OCI-LY7 (cell line): ENCODE measurements at regions not wholly inside any gene's neighbourhood (a gene's known extent, or its start where the extent isn't known, plus 50 kb on each side); places are given as distances from the start of the nearest gene placed in this dataset.

Experiments
- EZH2phosphoT487 ChIP-seq: fragments of 200-600 bp; sonication (generic); IDR thresholded peaks from 2 replicates; pipeline ENCODE4 v1.6.1; 2018; ENCODE audit warnings: low read depth, borderline replicate concordance, mild to moderate bottlenecking, mixed run types, antibody characterized with exemption, low read length, moderate library complexity, mixed read lengths
- TF ChIP-seq, protein P1 (sequence below): fragments of 200-600 bp; sonication (generic); conservative IDR thresholded peaks from 2 replicates; pipeline ENCODE4 v1.5.1; 2014; ENCODE audit warnings: mild to moderate bottlenecking, antibody characterized with exemption, low read length, moderate library complexity, mixed read lengths

DNA sequence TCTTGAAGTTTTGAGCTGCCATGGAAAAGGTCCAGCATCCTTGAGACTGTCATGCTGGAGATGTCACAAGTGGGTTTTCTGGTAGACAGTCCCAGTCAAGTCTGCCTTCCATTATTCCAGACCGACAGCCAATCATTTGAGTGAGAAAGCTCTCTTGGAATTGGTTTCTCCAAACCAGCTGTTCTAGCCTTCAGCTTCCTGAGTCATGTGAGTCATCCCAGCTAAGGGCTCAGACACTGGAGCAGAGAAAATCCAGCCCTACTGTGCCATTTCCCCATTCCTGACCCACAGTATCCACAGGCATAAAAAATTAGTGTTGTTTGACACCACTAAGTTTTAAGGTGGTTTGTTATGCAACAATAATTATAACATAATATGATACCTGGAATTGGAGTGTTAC lies 219.0 kb downstream of the ADRA2A start:
- TF ChIP-seq, protein P1, sequence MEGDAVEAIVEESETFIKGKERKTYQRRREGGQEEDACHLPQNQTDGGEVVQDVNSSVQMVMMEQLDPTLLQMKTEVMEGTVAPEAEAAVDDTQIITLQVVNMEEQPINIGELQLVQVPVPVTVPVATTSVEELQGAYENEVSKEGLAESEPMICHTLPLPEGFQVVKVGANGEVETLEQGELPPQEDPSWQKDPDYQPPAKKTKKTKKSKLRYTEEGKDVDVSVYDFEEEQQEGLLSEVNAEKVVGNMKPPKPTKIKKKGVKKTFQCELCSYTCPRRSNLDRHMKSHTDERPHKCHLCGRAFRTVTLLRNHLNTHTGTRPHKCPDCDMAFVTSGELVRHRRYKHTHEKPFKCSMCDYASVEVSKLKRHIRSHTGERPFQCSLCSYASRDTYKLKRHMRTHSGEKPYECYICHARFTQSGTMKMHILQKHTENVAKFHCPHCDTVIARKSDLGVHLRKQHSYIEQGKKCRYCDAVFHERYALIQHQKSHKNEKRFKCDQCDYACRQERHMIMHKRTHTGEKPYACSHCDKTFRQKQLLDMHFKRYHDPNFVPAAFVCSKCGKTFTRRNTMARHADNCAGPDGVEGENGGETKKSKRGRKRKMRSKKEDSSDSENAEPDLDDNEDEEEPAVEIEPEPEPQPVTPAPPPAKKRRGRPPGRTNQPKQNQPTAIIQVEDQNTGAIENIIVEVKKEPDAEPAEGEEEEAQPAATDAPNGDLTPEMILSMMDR = no peak
- no peak for TF ChIP-seq EZH2phosphoT487
